GM20431 (cell line): ENCODE measurements at regions not wholly inside any gene's neighbourhood (a gene's known extent, or its start where the extent isn't known, plus 50 kb on each side); places are given as distances from the start of the nearest gene placed in this dataset.
"Not testable (repeated sequence)": the region's sequence is repeated elsewhere in the genome, so short reads cannot be mapped to it uniquely, and the experiment has no call there.

Source experiments
- in situ Hi-C: fragments of 300-500 bp; cut with MseI, MboI; formaldehyde crosslinking; loops from one replicate; pipeline ENCODE4 v1.15.0; 2020; ENCODE audit warnings: low sequenced_read_pairs; ENCODE audit not compliant: unreplicated experiment

- in situ Hi-C loops, result loop anchor here (25.0 kb wide), 1 partner anchor 762 kb away; the partner anchor contains the start of gene DYNLT5
Measured at GRCh38 chr1:67524143-67525052, 94.2 kb upstream of the SERBP1 start.

- in situ Hi-C loops, result no loop called here
Measured at GRCh38 chr1:67525053-67525760, 95.0 kb upstream of the SERBP1 start.

GRCh38 chr1:67528141-67528540, 97.9 kb upstream of the SERBP1 start:
- in situ Hi-C loops, result no loop called here

GRCh38 chr1:67530071-67530470, 99.9 kb upstream of the SERBP1 start:
- in situ Hi-C loops, result loop anchor here (10.0 kb wide), 1 partner anchor 245 kb away; no protein-coding TSS in a partner anchor

- in situ Hi-C loops, result loop anchor here (10.0 kb wide), 1 partner anchor 242 kb away; no protein-coding TSS in a partner anchor
Measured at GRCh38 chr1:67532452-67533216, 102.4 kb upstream of the SERBP1 start.

- in situ Hi-C loops, result loop anchor here (10.0 kb wide), 1 partner anchor 240 kb away; no protein-coding TSS in a partner anchor
Measured at GRCh38 chr1:67534627-67535065, 104.4 kb upstream of the SERBP1 start.

- in situ Hi-C loops, result loop anchor here (10.0 kb wide), 1 partner anchor 239 kb away; no protein-coding TSS in a partner anchor
Measured at GRCh38 chr1:67535474-67535873, 105.3 kb upstream of the SERBP1 start.

GRCh38 chr1:67536957-67537666, 106.9 kb upstream of the SERBP1 start:
- in situ Hi-C loops, result loop anchor here (10.0 kb wide), 1 partner anchor 238 kb away; no protein-coding TSS in a partner anchor

GRCh38 chr1:67537667-67538018, 107.4 kb upstream of the SERBP1 start:
- in situ Hi-C loops, result loop anchor here (10.0 kb wide), 1 partner anchor 237 kb away; no protein-coding TSS in a partner anchor

GRCh38 chr1:67540025-67540732, 110.0 kb upstream of the SERBP1 start:
- in situ Hi-C loops, result no loop called here

GRCh38 chr1:67540733-67541125, 110.5 kb upstream of the SERBP1 start:
- in situ Hi-C loops, result no loop called here

GRCh38 chr1:67542747-67543146, 112.5 kb upstream of the SERBP1 start:
- in situ Hi-C loops, result no loop called here

- in situ Hi-C loops, result no loop called here
Measured at GRCh38 chr1:67544921-67545320, 114.7 kb upstream of the SERBP1 start.

- in situ Hi-C loops, result no loop called here
Measured at GRCh38 chr1:67545364-67545763, 115.2 kb upstream of the SERBP1 start.

GRCh38 chr1:67551375-67551774, 121.2 kb upstream of the SERBP1 start:
- in situ Hi-C loops, result no loop called here

GRCh38 chr1:67552336-67552759, 122.1 kb upstream of the SERBP1 start:
- in situ Hi-C loops, result no loop called here

- in situ Hi-C loops, result not testable (repeated sequence)
Measured at GRCh38 chr1:67554204-67554603, 124.0 kb upstream of the SERBP1 start.

GRCh38 chr1:67555461-67556296, 125.5 kb upstream of the SERBP1 start:
- in situ Hi-C loops, result no loop called here
